Retinal pigment epithelial cell (primary cell): ENCODE measurements at regions not wholly inside any gene's neighbourhood (a gene's known extent, or its start where the extent isn't known, plus 50 kb on each side); places are given as distances from the start of the nearest gene placed in this dataset.

ENCODE experiments used
- DNase-seq: peaks from one replicate; pipeline ENCODE4 v3.0.0-alpha.2; 2010; ENCODE audit warnings: low read depth
- H3K4me3 ChIP-seq: 2 replicates; pipeline ENCODE4 v1.5.1; 2011; ENCODE audit warnings: mild to moderate bottlenecking, low read length, control low read depth, moderate library complexity
- CTCF ChIP-seq: conservative IDR thresholded peaks from 2 replicates; pipeline ENCODE4 v1.5.1; 2011; ENCODE audit warnings: low read depth, low read length, control low read depth, inconsistent platforms

- DNase-seq: no peak
- H3K4me3 ChIP-seq: no peak overlapping the region
- TF ChIP-seq CTCF: no peak
Observed at GRCh38 chr9:30575691-30576090, 1808.8 kb upstream of the ACO1 start.

GRCh38 chr9:30579810-30580209, 1804.6 kb upstream of the ACO1 start:
- TF ChIP-seq CTCF: no peak
- no peak overlapping the region for H3K4me3 ChIP-seq
- no peak for DNase-seq

- TF ChIP-seq CTCF: no peak
- no peak for DNase-seq
- no peak overlapping the region for H3K4me3 ChIP-seq
Observed at GRCh38 chr9:30582240-30582639, 1802.2 kb upstream of the ACO1 start.

GRCh38 chr9:30584559-30584958, 1799.9 kb upstream of the ACO1 start:
- no peak for TF ChIP-seq CTCF
- H3K4me3 ChIP-seq: no peak overlapping the region
- no peak for DNase-seq

GRCh38 chr9:30591461-30591860, 1793.0 kb upstream of the ACO1 start:
- no peak for DNase-seq
- H3K4me3 ChIP-seq: no peak overlapping the region
- no peak for TF ChIP-seq CTCF

- no peak for TF ChIP-seq CTCF
Observed at GRCh38 chr9:30597608-30598007, 1786.8 kb upstream of the ACO1 start.

GRCh38 chr9:30605936-30606335, 1778.5 kb upstream of the ACO1 start:
- TF ChIP-seq CTCF: no peak
- no peak for DNase-seq
- no peak overlapping the region for H3K4me3 ChIP-seq

More at GRCh38 chr9:30597608-30598007, 1786.8 kb upstream of the ACO1 start:
- no peak for DNase-seq
- no peak overlapping the region for H3K4me3 ChIP-seq
